ENCODE measurements at regions not wholly inside any gene's neighbourhood (a gene's known extent, or its start where the extent isn't known, plus 50 kb on each side); places are given as distances from the start of the nearest gene placed in this dataset.

GRCh38 chr5:29897916-29898315 is 1295.6 kb upstream of the CDH6 start:
- DNase-seq = no peak

- no peak for DNase-seq
Measured at GRCh38 chr5:29896646-29897045, 1296.8 kb upstream of the CDH6 start.

GRCh38 chr5:29894668-29895067 is 1298.8 kb upstream of the CDH6 start:
- DNase-seq = no peak

GRCh38 chr5:29889051-29889450 is 1304.4 kb upstream of the CDH6 start:
- no peak for DNase-seq

GRCh38 chr5:29885595-29885994 is 1307.9 kb upstream of the CDH6 start:
- DNase-seq = no peak

- DNase-seq = no peak
Measured at GRCh38 chr5:29882036-29882435, 1311.5 kb upstream of the CDH6 start.

GRCh38 chr5:29879401-29879800 is 1314.1 kb upstream of the CDH6 start:
- no peak for DNase-seq

- DNase-seq = no peak
Measured at GRCh38 chr5:29878599-29878998, 1314.9 kb upstream of the CDH6 start.

- no peak for DNase-seq
Measured at GRCh38 chr5:29867155-29867554, 1326.3 kb upstream of the CDH6 start.

GRCh38 chr5:29853711-29854220 is 1339.7 kb upstream of the CDH6 start:
- no peak for DNase-seq

GRCh38 chr5:29852329-29852728 is 1341.2 kb upstream of the CDH6 start:
- no peak for DNase-seq

GRCh38 chr5:29845206-29845605 is 1348.3 kb upstream of the CDH6 start:
- no peak for DNase-seq

- no peak for DNase-seq
Measured at GRCh38 chr5:29833394-29833793, 1360.1 kb upstream of the CDH6 start.

- no peak for DNase-seq
Measured at GRCh38 chr5:29822521-29822920, 1371.0 kb upstream of the CDH6 start.

- no peak for DNase-seq
Measured at GRCh38 chr5:29811914-29812679, 1381.4 kb upstream of the CDH6 start.

GRCh38 chr5:29805804-29806203 is 1387.7 kb upstream of the CDH6 start:
- DNase-seq = no peak

- no peak for DNase-seq
Measured at GRCh38 chr5:29800752-29801151, 1392.7 kb upstream of the CDH6 start.

GRCh38 chr5:29796013-29796412 is 1397.5 kb upstream of the CDH6 start:
- no peak for DNase-seq

GRCh38 chr5:29795096-29795652 is 1398.3 kb upstream of the CDH6 start:
- DNase-seq = no peak

GRCh38 chr5:29794141-29794787 is 1399.2 kb upstream of the CDH6 start:
- no peak for DNase-seq

GRCh38 chr5:29790281-29790680 is 1403.2 kb upstream of the CDH6 start:
- no peak for DNase-seq

- DNase-seq = no peak
Measured at GRCh38 chr5:29780401-29780800, 1413.1 kb upstream of the CDH6 start.

GRCh38 chr5:29779141-29779540 is 1414.3 kb upstream of the CDH6 start:
- no peak for DNase-seq

GRCh38 chr5:29777373-29777772 is 1416.1 kb upstream of the CDH6 start:
- DNase-seq = no peak
